Left ventricle myocardium inferior (tissue), 1 donor: ENCODE measurements at regions not wholly inside any gene's neighbourhood (a gene's known extent, or its start where the extent isn't known, plus 50 kb on each side); places are given as distances from the start of the nearest gene placed in this dataset.

ENCODE experiments used
- DNase-seq: peaks from one replicate; pipeline ENCODE4 v3.0.0-alpha.2; 2020
- H3K27ac ChIP-seq: fragments of 200-600 bp; replicated peaks from 2 replicates; pipeline ENCODE4 v1.8.0; 2021
- H3K27me3 ChIP-seq: fragments of 200-600 bp; 2 replicates; pipeline ENCODE4 v1.8.0; 2021; ENCODE audit warnings: low read depth
- H3K36me3 ChIP-seq: fragments of 200-600 bp; 2 replicates; pipeline ENCODE4 v1.8.0; 2021
- H3K4me1 ChIP-seq: fragments of 200-600 bp; 2 replicates; pipeline ENCODE4 v1.8.0; 2021
- H3K4me3 ChIP-seq: fragments of 200-600 bp; 2 replicates; pipeline ENCODE4 v1.8.0; 2021; ENCODE audit warnings: mild to moderate bottlenecking, moderate library complexity
- H3K9me3 ChIP-seq: fragments of 200-600 bp; replicated peaks from 2 replicates; pipeline ENCODE4 v1.8.0; 2021
- CTCF ChIP-seq: fragments of 200-600 bp; IDR thresholded peaks from 2 replicates; pipeline ENCODE4 v1.8.0; 2021; ENCODE audit warnings: antibody characterized with exemption, mild to moderate bottlenecking, borderline replicate concordance
- intact Hi-C: fragments of 100-400 bp; cut with micrococcal nuclease; formaldehyde crosslinking; loops from one replicate; pipeline ENCODE4 v1.11.0; 2022
- donor health status: DM: no; HTN: yes; CAD: no; lungs with severe emphysema.

- H3K4me3 ChIP-seq: no peak overlapping the region
- no peaks in the 10 kb centered on the region for H3K9me3 ChIP-seq
- H3K4me1 ChIP-seq: peaks cover 5% of the 10 kb centered on the region
- H3K27me3 ChIP-seq: no peaks in the 10 kb centered on the region
- H3K27ac ChIP-seq: no peak overlapping the region
- TF ChIP-seq CTCF: no peak
- DNase-seq: no peak
- no peaks in the 10 kb centered on the region for H3K36me3 ChIP-seq
- intact Hi-C loops: loop anchor here (10.0 kb wide), 1 partner anchor 1415 kb away; no protein-coding TSS in a partner anchor
Measured at GRCh38 chr2:67839668-67840067, 223.1 kb downstream of the C1D start.

- Histone ChIP-seq H3K4me3 (no peak overlapping the region), H3K9me3 (no peaks in the 10 kb centered on the region), H3K36me3 (no peaks in the 10 kb centered on the region), H3K27ac (no peak overlapping the region), H3K4me1 (peaks cover 5% of the 10 kb centered on the region), H3K27me3 (no peaks in the 10 kb centered on the region)
- intact Hi-C loops: loop anchor here (10.0 kb wide), 1 partner anchor 1416 kb away; no protein-coding TSS in a partner anchor
- peak; percentile 86 for TF ChIP-seq CTCF
- DNase-seq: peak; percentile 50
Measured at GRCh38 chr2:67840460-67841068, 222.2 kb downstream of the C1D start.

GRCh38 chr2:67841711-67842110 is 221.1 kb downstream of the C1D start:
- Histone ChIP-seq H3K27ac (no peak overlapping the region), H3K27me3 (no peaks in the 10 kb centered on the region), H3K9me3 (no peaks in the 10 kb centered on the region), H3K36me3 (no peaks in the 10 kb centered on the region), H3K4me1 (peaks cover 11% of the 10 kb centered on the region), H3K4me3 (no peak overlapping the region)
- intact Hi-C loops: loop anchor here (10.0 kb wide), 1 partner anchor 1417 kb away; no protein-coding TSS in a partner anchor
- no peak for DNase-seq
- TF ChIP-seq CTCF: no peak

GRCh38 chr2:67842375-67842959 is 220.3 kb downstream of the C1D start:
- H3K4me1 ChIP-seq: peaks cover 11% of the 10 kb centered on the region
- H3K9me3 ChIP-seq: no peaks in the 10 kb centered on the region
- H3K4me3 ChIP-seq: no peak overlapping the region
- DNase-seq: no peak
- intact Hi-C loops: loop anchor here (10.0 kb wide), 1 partner anchor 1418 kb away; no protein-coding TSS in a partner anchor
- H3K36me3 ChIP-seq: no peaks in the 10 kb centered on the region
- H3K27me3 ChIP-seq: no peaks in the 10 kb centered on the region
- H3K27ac ChIP-seq: no peak overlapping the region
- no peak for TF ChIP-seq CTCF

- no peak overlapping the region for H3K27ac ChIP-seq
- peaks cover 11% of the 10 kb centered on the region for H3K4me1 ChIP-seq
- no peaks in the 10 kb centered on the region for H3K27me3 ChIP-seq
- intact Hi-C loops: loop anchor here (10.0 kb wide), 1 partner anchor 1419 kb away; no protein-coding TSS in a partner anchor
- no peak for TF ChIP-seq CTCF
- DNase-seq: no peak
- H3K4me3 ChIP-seq: no peak overlapping the region
- no peaks in the 10 kb centered on the region for H3K36me3 ChIP-seq
- no peaks in the 10 kb centered on the region for H3K9me3 ChIP-seq
Measured at GRCh38 chr2:67844024-67844540, 218.7 kb downstream of the C1D start.
